Ramos (cell line): ENCODE measurements at regions not wholly inside any gene's neighbourhood (a gene's known extent, or its start where the extent isn't known, plus 50 kb on each side); places are given as distances from the start of the nearest gene placed in this dataset.
"Not testable (repeated sequence)": the region's sequence is repeated elsewhere in the genome, so short reads cannot be mapped to it uniquely, and the experiment has no call there.

ENCODE experiments used
- in situ Hi-C: fragments of 300-500 bp; cut with MboI; formaldehyde crosslinking; loops from one replicate; pipeline ENCODE4 v1.14.3; 2022; ENCODE audit warnings: low sequenced_read_pairs; ENCODE audit not compliant: unreplicated experiment

GRCh38 chr18:72999971-73000607 lies 132.3 kb upstream of the NETO1 start:
- in situ Hi-C loops = no loop called here

- in situ Hi-C loops = no loop called here
Measured at GRCh38 chr18:72995558-72995957, 127.8 kb upstream of the NETO1 start.

GRCh38 chr18:72993250-72993649 lies 125.5 kb upstream of the NETO1 start:
- in situ Hi-C loops = no loop called here

GRCh38 chr18:72991379-72991778 lies 123.6 kb upstream of the NETO1 start:
- in situ Hi-C loops = no loop called here

GRCh38 chr18:72987570-72987969 lies 119.8 kb upstream of the NETO1 start:
- in situ Hi-C loops = not testable (repeated sequence)

GRCh38 chr18:72986103-72986502 lies 118.3 kb upstream of the NETO1 start:
- in situ Hi-C loops = no loop called here

GRCh38 chr18:72985686-72986085 lies 117.9 kb upstream of the NETO1 start:
- in situ Hi-C loops = no loop called here

- in situ Hi-C loops = no loop called here
Measured at GRCh38 chr18:72984290-72984689, 116.5 kb upstream of the NETO1 start.

GRCh38 chr18:72973841-72974240 lies 106.1 kb upstream of the NETO1 start:
- in situ Hi-C loops = no loop called here

- in situ Hi-C loops = no loop called here
Measured at GRCh38 chr18:72965616-72966015, 97.8 kb upstream of the NETO1 start.

GRCh38 chr18:72958195-72958594 lies 90.4 kb upstream of the NETO1 start:
- in situ Hi-C loops = not testable (repeated sequence)

- in situ Hi-C loops = no loop called here
Measured at GRCh38 chr18:72948439-72948838, 80.7 kb upstream of the NETO1 start.

GRCh38 chr18:72942766-72943165 lies 75.0 kb upstream of the NETO1 start:
- in situ Hi-C loops = no loop called here

GRCh38 chr18:72940986-72941385 lies 73.2 kb upstream of the NETO1 start:
- in situ Hi-C loops = no loop called here

GRCh38 chr18:72940509-72940908 lies 72.7 kb upstream of the NETO1 start:
- in situ Hi-C loops = no loop called here

GRCh38 chr18:72935744-72936143 lies 68.0 kb upstream of the NETO1 start:
- in situ Hi-C loops = no loop called here

- in situ Hi-C loops = no loop called here
Measured at GRCh38 chr18:72922895-72923294, 55.1 kb upstream of the NETO1 start.
